ENCODE measurements at regions not wholly inside any gene's neighbourhood (a gene's known extent, or its start where the extent isn't known, plus 50 kb on each side); places are given as distances from the start of the nearest gene placed in this dataset.

GRCh38 chr3:78421247-78421966, 1346.4 kb downstream of the ROBO1 start:
- no peak for DNase-seq (ENCODE audit: low spot score)

- DNase-seq (ENCODE audit: low spot score), result no peak
Measured at GRCh38 chr3:78424656-78425055, 1343.1 kb downstream of the ROBO1 start.

GRCh38 chr3:78426454-78426853, 1341.3 kb downstream of the ROBO1 start:
- DNase-seq (ENCODE audit: low spot score), result no peak

- DNase-seq (ENCODE audit: low spot score), result no peak
Measured at GRCh38 chr3:78427303-78427702, 1340.5 kb downstream of the ROBO1 start.

- no peak for DNase-seq (ENCODE audit: low spot score)
Measured at GRCh38 chr3:78430741-78431140, 1337.1 kb downstream of the ROBO1 start.

GRCh38 chr3:78434801-78435200, 1333.0 kb downstream of the ROBO1 start:
- peak; percentile 3 for DNase-seq (ENCODE audit: low spot score)

- no peak for DNase-seq (ENCODE audit: low spot score)
Measured at GRCh38 chr3:78455166-78455565, 1312.6 kb downstream of the ROBO1 start.

- DNase-seq (ENCODE audit: low spot score), result no peak
Measured at GRCh38 chr3:78455712-78456433, 1311.9 kb downstream of the ROBO1 start.

GRCh38 chr3:78459796-78460195, 1308.0 kb downstream of the ROBO1 start:
- no peak for DNase-seq (ENCODE audit: low spot score)

- no peak for DNase-seq (ENCODE audit: low spot score)
Measured at GRCh38 chr3:78462021-78462420, 1305.8 kb downstream of the ROBO1 start.

GRCh38 chr3:78476076-78476475, 1291.7 kb downstream of the ROBO1 start:
- no peak for DNase-seq (ENCODE audit: low spot score)

- DNase-seq (ENCODE audit: low spot score), result no peak
Measured at GRCh38 chr3:78481050-78481449, 1286.7 kb downstream of the ROBO1 start.

GRCh38 chr3:78483090-78483489, 1284.7 kb downstream of the ROBO1 start:
- no peak for DNase-seq (ENCODE audit: low spot score)

- no peak for DNase-seq (ENCODE audit: low spot score)
Measured at GRCh38 chr3:78494851-78495250, 1272.9 kb downstream of the ROBO1 start.

GRCh38 chr3:78495301-78495700, 1272.5 kb downstream of the ROBO1 start:
- DNase-seq (ENCODE audit: low spot score), result no peak

- no peak for DNase-seq (ENCODE audit: low spot score)
Measured at GRCh38 chr3:78496501-78496900, 1271.3 kb downstream of the ROBO1 start.

- no peak for DNase-seq (ENCODE audit: low spot score)
Measured at GRCh38 chr3:78497021-78497420, 1270.8 kb downstream of the ROBO1 start.

GRCh38 chr3:78497767-78498166, 1270.0 kb downstream of the ROBO1 start:
- DNase-seq (ENCODE audit: low spot score), result no peak

- peak; percentile 12 for DNase-seq (ENCODE audit: low spot score)
Measured at GRCh38 chr3:78506061-78506460, 1261.7 kb downstream of the ROBO1 start.

GRCh38 chr3:78506581-78507195, 1261.1 kb downstream of the ROBO1 start:
- DNase-seq (ENCODE audit: low spot score), result peak; percentile 48

- no peak for DNase-seq (ENCODE audit: low spot score)
Measured at GRCh38 chr3:78507196-78507984, 1260.4 kb downstream of the ROBO1 start.

GRCh38 chr3:78511840-78512239, 1256.0 kb downstream of the ROBO1 start:
- DNase-seq (ENCODE audit: low spot score), result no peak

All from H4 (cell line).